Panc1 (cell line): ENCODE measurements at regions not wholly inside any gene's neighbourhood (a gene's known extent, or its start where the extent isn't known, plus 50 kb on each side); places are given as distances from the start of the nearest gene placed in this dataset.

Experiments used
- ATAC-seq: fragments of 200-7000 bp; cut with Tn5 transposase; 2 replicates; pipeline ENCODE4 v1.9.1; 2020; ENCODE audit warnings: mild to moderate bottlenecking, moderate library complexity
- BruUV-seq: library from RNA; stranded (reverse); fragments of 400-500 nt; replicated peaks from 2 replicates; lab custom pipeline; 2021; lab: Mats Ljungman, UMichigan
- CTCF ChIA-PET: fragments of 300-600 bp; sonication (Branson Sonifier 250); formaldehyde crosslinking; loops from one replicate; lab custom pipeline; 2022; ENCODE audit warnings: antibody characterized with exemption; lab: Charles Lee
- POLR2A ChIA-PET: fragments of 300-600 bp; sonication (Branson Sonifier 250); formaldehyde crosslinking; loops from one replicate; lab custom pipeline; 2022; ENCODE audit warnings: antibody characterized with exemption; lab: Charles Lee
- DNase-seq: peaks from one replicate; pipeline ENCODE4 v3.0.0-alpha.2; 2010; ENCODE audit warnings: low read depth, low spot score
- H3K27ac ChIP-seq: 2 replicates; pipeline ENCODE4 v1.5.1; 2011; ENCODE audit warnings: mild to moderate bottlenecking, low read length, inconsistent platforms
- H3K27me3 ChIP-seq: fragments of 200-500 bp; sonication (Bioruptor generic); 2 replicates; pipeline ENCODE4 v1.6.0; 2014; ENCODE audit warnings: low read length, inconsistent platforms; ENCODE audit not compliant: control insufficient read depth, insufficient read depth
- H3K36me3 ChIP-seq: fragments of 200-500 bp; sonication (Bioruptor generic); 2 replicates; pipeline ENCODE4 v1.5.1; 2014; ENCODE audit warnings: inconsistent platforms, mild to moderate bottlenecking, low read length, moderate library complexity; ENCODE audit not compliant: control insufficient read depth, insufficient read depth
- H3K4me1 ChIP-seq: 2 replicates; pipeline ENCODE4 v1.5.1; 2011; ENCODE audit warnings: inconsistent platforms, mild to moderate bottlenecking, low read length, moderate library complexity; ENCODE audit not compliant: control insufficient read depth, insufficient read depth
- H3K4me3 ChIP-seq, 2 experiments: 2 replicates each; pipeline ENCODE4 v1.5.1; 2011 to 2012; ENCODE audit warnings: low read depth in 2 of 2, low read length in 2 of 2, mild to moderate bottlenecking in 2 of 2, inconsistent platforms in 1 of 2, moderate library complexity in 1 of 2
- H3K9me3 ChIP-seq: fragments of 200-500 bp; sonication (Bioruptor generic); 2 replicates; pipeline ENCODE4 v1.5.1; 2014; ENCODE audit warnings: low read depth, mild to moderate bottlenecking, inconsistent platforms, low read length, moderate library complexity; ENCODE audit not compliant: control insufficient read depth, insufficient read depth
- POLR2AphosphoS5 ChIP-seq: IDR thresholded peaks from 2 replicates; pipeline ENCODE4 v1.6.1; 2012; ENCODE audit warnings: mild to moderate bottlenecking, low read depth, low read length, moderate library complexity
- REST ChIP-seq, 2 experiments: IDR thresholded peaks; 2 replicates each; pipeline ENCODE4 v1.6.1; 2011 to 2012; ENCODE audit warnings: low read depth in 2 of 2, control low read depth in 1 of 2, low read length in 1 of 2, mild to moderate bottlenecking in 1 of 2, moderate library complexity in 1 of 2; ENCODE audit not compliant: insufficient read depth in 1 of 2
- SIN3A ChIP-seq: IDR thresholded peaks from 2 replicates; pipeline ENCODE4 v1.6.1; 2012; ENCODE audit warnings: low read depth, mild to moderate bottlenecking, low read length, moderate library complexity, borderline replicate concordance; ENCODE audit not compliant: insufficient read depth
- TCF7L2 ChIP-seq: IDR thresholded peaks from 2 replicates; pipeline ENCODE4 v1.6.1; 2011; ENCODE audit warnings: mild to moderate bottlenecking, low read depth, low read length, inconsistent platforms
- in situ Hi-C: cut with HindIII; loops from 2 replicates; pipeline ENCODE4 v1.10.0; 2016; ENCODE audit warnings: low sequenced_read_pairs, low pct_unique_long_range_greater_than_20kb
- intact Hi-C: fragments of 100-400 bp; cut with micrococcal nuclease; formaldehyde crosslinking; loops from one replicate; pipeline ENCODE4 v1.10.0; 2022; ENCODE audit not compliant: unreplicated experiment
- TF ChIP-seq, protein P1 (sequence below): fragments of 450-650 bp; IDR thresholded peaks from 2 replicates; pipeline ENCODE4 v1.5.1; 2017; ENCODE audit warnings: mild to moderate bottlenecking

- POLR2A ChIA-PET = no interaction called here
- Histone ChIP-seq H3K4me3 (no peak overlapping the region), H3K27me3 (peaks cover 2% of the 10 kb centered on the region; the same call in 1 of the 2 replicates), H3K27ac (no peak overlapping the region), H3K9me3 (no peaks in the 10 kb centered on the region), H3K4me1 (no peaks in the 10 kb centered on the region), H3K36me3 (no peaks in the 10 kb centered on the region)
- CTCF ChIA-PET = no interaction called here
- DNase-seq = no peak
- BruUV-seq = no TSS peak
- no peak for ATAC-seq
- intact Hi-C loops = no loop called here
- in situ Hi-C loops = no loop called here
- TF ChIP-seq SIN3A = no peak
- no peak for TF ChIP-seq POLR2AphosphoS5
- TF ChIP-seq, protein P1, sequence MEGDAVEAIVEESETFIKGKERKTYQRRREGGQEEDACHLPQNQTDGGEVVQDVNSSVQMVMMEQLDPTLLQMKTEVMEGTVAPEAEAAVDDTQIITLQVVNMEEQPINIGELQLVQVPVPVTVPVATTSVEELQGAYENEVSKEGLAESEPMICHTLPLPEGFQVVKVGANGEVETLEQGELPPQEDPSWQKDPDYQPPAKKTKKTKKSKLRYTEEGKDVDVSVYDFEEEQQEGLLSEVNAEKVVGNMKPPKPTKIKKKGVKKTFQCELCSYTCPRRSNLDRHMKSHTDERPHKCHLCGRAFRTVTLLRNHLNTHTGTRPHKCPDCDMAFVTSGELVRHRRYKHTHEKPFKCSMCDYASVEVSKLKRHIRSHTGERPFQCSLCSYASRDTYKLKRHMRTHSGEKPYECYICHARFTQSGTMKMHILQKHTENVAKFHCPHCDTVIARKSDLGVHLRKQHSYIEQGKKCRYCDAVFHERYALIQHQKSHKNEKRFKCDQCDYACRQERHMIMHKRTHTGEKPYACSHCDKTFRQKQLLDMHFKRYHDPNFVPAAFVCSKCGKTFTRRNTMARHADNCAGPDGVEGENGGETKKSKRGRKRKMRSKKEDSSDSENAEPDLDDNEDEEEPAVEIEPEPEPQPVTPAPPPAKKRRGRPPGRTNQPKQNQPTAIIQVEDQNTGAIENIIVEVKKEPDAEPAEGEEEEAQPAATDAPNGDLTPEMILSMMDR = no peak
- TF ChIP-seq REST (IDR thresholded peaks at IDR 0.05; ENCODE audit: insufficient read depth in 1 of 2, low read depth in 2 of 2, low read length in 1 of 2) = no peak
- no peak for TF ChIP-seq TCF7L2
These were observed 131.8 kb upstream of the MLN start for GRCh38 chr6:33935439-33936080.

GRCh38 chr6:33934731-33935270 lies 131.0 kb upstream of the MLN start:
- Histone ChIP-seq H3K9me3 (no peaks in the 10 kb centered on the region), H3K4me1 (no peaks in the 10 kb centered on the region), H3K4me3 (no peak overlapping the region), H3K27me3 (peaks cover 2% of the 10 kb centered on the region; the same call in 1 of the 2 replicates), H3K36me3 (no peaks in the 10 kb centered on the region), H3K27ac (no peak overlapping the region)
- in situ Hi-C loops (no loop called here), intact Hi-C loops (no loop called here)
- POLR2A ChIA-PET = interaction anchor here (0.7 kb wide), 1 partner anchor 99 kb away, joined by 3 read pairs; no protein-coding TSS in a partner anchor
- no peak for TF ChIP-seq REST (IDR thresholded peaks at IDR 0.05; ENCODE audit: insufficient read depth in 1 of 2, low read depth in 2 of 2, low read length in 1 of 2)
- no peak for TF ChIP-seq TCF7L2
- no peak for TF ChIP-seq POLR2AphosphoS5
- no peak for TF ChIP-seq SIN3A
- TF ChIP-seq, protein P1 = no peak
- ATAC-seq (no peak), DNase-seq (no peak)
- CTCF ChIA-PET = no interaction called here
- BruUV-seq = no TSS peak
